LNCAP (cell line): ENCODE measurements at regions not wholly inside any gene's neighbourhood (a gene's known extent, or its start where the extent isn't known, plus 50 kb on each side); places are given as distances from the start of the nearest gene placed in this dataset.

Experiments used
- TF ChIP-seq, protein P1 (sequence below): fragments of 450-650 bp; IDR thresholded peaks from 2 replicates; pipeline ENCODE4 v1.5.1; 2017; ENCODE audit warnings: mild to moderate bottlenecking

- TF ChIP-seq, protein P1, sequence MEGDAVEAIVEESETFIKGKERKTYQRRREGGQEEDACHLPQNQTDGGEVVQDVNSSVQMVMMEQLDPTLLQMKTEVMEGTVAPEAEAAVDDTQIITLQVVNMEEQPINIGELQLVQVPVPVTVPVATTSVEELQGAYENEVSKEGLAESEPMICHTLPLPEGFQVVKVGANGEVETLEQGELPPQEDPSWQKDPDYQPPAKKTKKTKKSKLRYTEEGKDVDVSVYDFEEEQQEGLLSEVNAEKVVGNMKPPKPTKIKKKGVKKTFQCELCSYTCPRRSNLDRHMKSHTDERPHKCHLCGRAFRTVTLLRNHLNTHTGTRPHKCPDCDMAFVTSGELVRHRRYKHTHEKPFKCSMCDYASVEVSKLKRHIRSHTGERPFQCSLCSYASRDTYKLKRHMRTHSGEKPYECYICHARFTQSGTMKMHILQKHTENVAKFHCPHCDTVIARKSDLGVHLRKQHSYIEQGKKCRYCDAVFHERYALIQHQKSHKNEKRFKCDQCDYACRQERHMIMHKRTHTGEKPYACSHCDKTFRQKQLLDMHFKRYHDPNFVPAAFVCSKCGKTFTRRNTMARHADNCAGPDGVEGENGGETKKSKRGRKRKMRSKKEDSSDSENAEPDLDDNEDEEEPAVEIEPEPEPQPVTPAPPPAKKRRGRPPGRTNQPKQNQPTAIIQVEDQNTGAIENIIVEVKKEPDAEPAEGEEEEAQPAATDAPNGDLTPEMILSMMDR: no peak
Observed at GRCh38 chr1:222950892-222951291, 136.1 kb downstream of the DISP1 start.

DNA sequence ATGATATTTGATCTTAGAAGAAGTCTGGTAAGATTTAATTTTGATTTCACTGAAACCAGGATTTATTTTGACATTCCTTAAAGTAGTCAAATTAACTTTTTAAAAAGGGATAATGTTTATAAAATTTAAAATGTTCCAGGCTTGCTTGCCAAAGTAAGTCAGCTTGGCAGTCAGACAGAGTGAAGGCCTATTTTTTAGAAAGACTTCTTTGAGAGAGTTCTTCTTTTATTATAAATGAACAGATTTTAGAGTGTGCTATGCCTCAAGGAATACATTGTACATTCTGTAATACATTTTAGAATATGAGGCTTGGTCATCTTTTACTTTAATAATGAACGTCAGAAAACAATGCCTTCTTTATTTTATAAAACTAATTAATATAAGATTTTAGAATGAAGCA, 138.7 kb downstream of the DISP1 start:
- TF ChIP-seq, protein P1: no peak

GRCh38 chr1:222955964-222956363, 141.1 kb downstream of the DISP1 start:
- TF ChIP-seq, protein P1: no peak

DNA sequence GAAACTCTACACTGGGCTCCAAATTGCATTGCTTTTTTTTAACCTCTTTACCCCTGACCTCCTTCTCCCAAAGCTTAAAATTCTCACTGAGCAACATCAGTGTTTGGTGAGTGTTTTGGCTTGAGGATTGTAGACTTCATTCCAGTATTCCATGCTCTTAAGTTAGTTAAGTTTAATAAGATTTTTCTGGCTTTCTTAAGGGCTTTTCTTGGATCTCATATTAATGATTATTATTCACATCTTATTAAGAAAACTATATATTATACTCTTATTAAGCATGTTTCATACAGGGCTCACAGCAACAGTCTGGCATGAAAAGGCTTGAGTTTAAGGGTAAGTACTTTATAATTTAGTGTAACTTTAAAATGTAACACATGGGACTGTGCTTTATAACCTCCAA, 141.8 kb downstream of the DISP1 start:
- TF ChIP-seq, protein P1: no peak

- TF ChIP-seq, protein P1: no peak
Observed at GRCh38 chr1:222967466-222968240, 152.8 kb downstream of the DISP1 start.

DNA sequence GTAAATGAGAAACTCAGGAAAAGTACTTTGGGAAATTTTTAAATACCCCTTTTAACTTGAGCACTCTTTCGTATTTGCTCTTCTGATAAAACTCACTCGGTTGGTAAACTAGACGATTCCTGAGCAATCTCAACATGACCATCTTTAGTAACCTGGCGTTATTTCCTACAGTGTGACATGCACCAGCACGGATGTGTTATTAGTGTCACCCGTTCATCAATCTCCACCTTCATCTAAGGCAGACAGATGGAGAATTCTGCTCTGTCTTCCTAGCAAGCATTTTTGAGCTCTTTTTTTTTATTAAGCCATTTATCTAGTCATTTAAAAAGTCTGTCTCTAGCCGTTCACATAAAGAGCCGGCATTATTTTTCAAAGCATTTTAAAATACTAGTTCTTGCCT, 155.2 kb downstream of the DISP1 start:
- TF ChIP-seq, protein P1: no peak

- TF ChIP-seq, protein P1: no peak
Observed at GRCh38 chr1:222970711-222971110, 155.9 kb downstream of the DISP1 start.

- TF ChIP-seq, protein P1: no peak
Observed at GRCh38 chr1:222971146-222971545, 156.3 kb downstream of the DISP1 start.
